KMS-11 (cell line): ENCODE measurements at regions not wholly inside any gene's neighbourhood (a gene's known extent, or its start where the extent isn't known, plus 50 kb on each side); places are given as distances from the start of the nearest gene placed in this dataset.

Experiments used
- H2AFZ ChIP-seq: fragments of 200-600 bp; sonication (generic); 2 replicates; pipeline ENCODE4 v1.6.1; 2016; ENCODE audit warnings: antibody characterized with exemption, mixed run types, low read depth
- H3K27ac ChIP-seq: fragments of 200-600 bp; sonication (generic); 2 replicates; pipeline ENCODE4 v1.6.1; 2016; ENCODE audit warnings: mild to moderate bottlenecking, mixed run types
- H3K27me3 ChIP-seq: fragments of 200-600 bp; sonication (generic); 2 replicates; pipeline ENCODE4 v1.6.1; 2017; ENCODE audit warnings: mild to moderate bottlenecking, low read depth, mixed run types, moderate library complexity; ENCODE audit not compliant: insufficient read depth
- H3K36me3 ChIP-seq: fragments of 200-600 bp; sonication (generic); 2 replicates; pipeline ENCODE4 v1.6.1; 2017; ENCODE audit warnings: mild to moderate bottlenecking, mixed run types; ENCODE audit not compliant: insufficient read depth
- H3K4me1 ChIP-seq: fragments of 200-600 bp; sonication (generic); 2 replicates; pipeline ENCODE4 v1.6.1; 2016; ENCODE audit warnings: mild to moderate bottlenecking, low read depth, mixed run types; ENCODE audit not compliant: poor library complexity, severe bottlenecking
- H3K4me2 ChIP-seq: fragments of 200-600 bp; sonication (generic); 2 replicates; pipeline ENCODE4 v1.7.0; 2016; ENCODE audit warnings: mild to moderate bottlenecking, mixed run types
- H3K4me3 ChIP-seq: fragments of 200-600 bp; sonication (generic); IDR thresholded peaks from 2 replicates; pipeline ENCODE4 v1.6.1; 2017; ENCODE audit warnings: low read depth, low read length, mixed read lengths; ENCODE audit not compliant: insufficient read depth
- H3K79me2 ChIP-seq: fragments of 200-600 bp; sonication (generic); 2 replicates; pipeline ENCODE4 v1.6.1; 2016; ENCODE audit warnings: low read depth, mixed run types; ENCODE audit not compliant: insufficient read depth
- H3K9ac ChIP-seq: fragments of 200-600 bp; sonication (generic); 2 replicates; pipeline ENCODE4 v1.6.1; 2016; ENCODE audit warnings: mild to moderate bottlenecking, mixed run types
- H4K20me1 ChIP-seq: fragments of 200-600 bp; sonication (generic); 2 replicates; pipeline ENCODE4 v1.6.1; 2016; ENCODE audit warnings: mild to moderate bottlenecking, mixed run types; ENCODE audit not compliant: insufficient read depth
- CTCF ChIP-seq: fragments of 200-600 bp; sonication (generic); conservative IDR thresholded peaks from 2 replicates; pipeline ENCODE4 v1.6.1; 2017; ENCODE audit warnings: low read depth, mild to moderate bottlenecking, antibody characterized with exemption, low read length, moderate library complexity, mixed read lengths

- H3K4me1 ChIP-seq: no peaks in the 10 kb centered on the region
- H4K20me1 ChIP-seq: no peaks in the 10 kb centered on the region
- no peaks in the 10 kb centered on the region for H3K79me2 ChIP-seq
Observed at GRCh38 chrX:88586317-88586716, 160.7 kb upstream of the CPXCR1 start.

GRCh38 chrX:88603237-88603636, 143.8 kb upstream of the CPXCR1 start:
- TF ChIP-seq CTCF: no peak
- Histone ChIP-seq H3K27me3 (no peaks in the 10 kb centered on the region), H4K20me1 (no peaks in the 10 kb centered on the region), H3K36me3 (no peaks in the 10 kb centered on the region), H3K4me2 (no peak overlapping the region), H3K9ac (no peak overlapping the region), H3K4me1 (no peaks in the 10 kb centered on the region), H2AFZ (no peak overlapping the region), H3K4me3 (no peak overlapping the region), H3K79me2 (no peaks in the 10 kb centered on the region), H3K27ac (no peak overlapping the region)

More at GRCh38 chrX:88586317-88586716, 160.7 kb upstream of the CPXCR1 start:
- Histone ChIP-seq H2AFZ (no peak overlapping the region), H3K27me3 (no peaks in the 10 kb centered on the region), H3K36me3 (no peaks in the 10 kb centered on the region), H3K4me3 (no peak overlapping the region), H3K9ac (no peak overlapping the region), H3K27ac (no peak overlapping the region), H3K4me2 (no peak overlapping the region)
- no peak for TF ChIP-seq CTCF

- Histone ChIP-seq H3K9ac (no peak overlapping the region), H3K4me2 (no peak overlapping the region), H3K36me3 (no peaks in the 10 kb centered on the region), H3K4me3 (no peak overlapping the region), H3K4me1 (no peaks in the 10 kb centered on the region), H3K27ac (no peak overlapping the region), H3K79me2 (no peaks in the 10 kb centered on the region), H3K27me3 (no peaks in the 10 kb centered on the region), H2AFZ (no peak overlapping the region), H4K20me1 (no peaks in the 10 kb centered on the region)
- no peak for TF ChIP-seq CTCF
Observed at GRCh38 chrX:88604433-88605221, 142.4 kb upstream of the CPXCR1 start.

- no peaks in the 10 kb centered on the region for H3K27me3 ChIP-seq
- no peak for TF ChIP-seq CTCF
- H3K4me3 ChIP-seq: no peak overlapping the region
- H3K4me1 ChIP-seq: no peaks in the 10 kb centered on the region
- no peaks in the 10 kb centered on the region for H3K79me2 ChIP-seq
- H3K4me2 ChIP-seq: no peak overlapping the region
- no peak overlapping the region for H3K9ac ChIP-seq
- no peaks in the 10 kb centered on the region for H3K36me3 ChIP-seq
- H4K20me1 ChIP-seq: no peaks in the 10 kb centered on the region
- no peak overlapping the region for H2AFZ ChIP-seq
- no peak overlapping the region for H3K27ac ChIP-seq
Observed at GRCh38 chrX:88605222-88605583, 141.8 kb upstream of the CPXCR1 start.
